Endothelial cell of umbilical vein (primary cell): ENCODE measurements at regions not wholly inside any gene's neighbourhood (a gene's known extent, or its start where the extent isn't known, plus 50 kb on each side); places are given as distances from the start of the nearest gene placed in this dataset.

Experiments used
- BruUV-seq: library from RNA; stranded (reverse); fragments of 400-500 nt; replicated peaks from 2 replicates; lab custom pipeline; 2021; lab: Mats Ljungman, UMichigan
- CTCF ChIA-PET: fragments of 300-600, 350-600 bp; sonication (Branson Sonifier 250); formaldehyde crosslinking; loops from one replicate; lab custom pipeline; 2021; ENCODE audit warnings: antibody characterized with exemption, inconsistent platforms; lab: Charles Lee
- POLR2A ChIA-PET: fragments of 300-600, 350-600 bp; sonication (Branson Sonifier 250); formaldehyde crosslinking; loops from one replicate; lab custom pipeline; 2021; ENCODE audit warnings: antibody characterized with exemption, inconsistent platforms; lab: Charles Lee
- DNase-seq: peaks from one replicate; pipeline ENCODE4 v3.0.0-alpha.2; 2011; ENCODE audit warnings: low read depth, low spot score
- FAIRE-seq: peaks from 2 replicates; lab custom pipeline; 2011; peaks lifted over from hg19 to GRCh38; lab: Jason Lieb, UNC
- H2AFZ ChIP-seq: 2 replicates; pipeline ENCODE4 v1.6.0; 2012; ENCODE audit warnings: low read depth, low read length, control low read depth, inconsistent platforms
- H3K27ac ChIP-seq: 2 replicates; pipeline ENCODE4 v1.5.1; 2011; ENCODE audit warnings: low read depth, mild to moderate bottlenecking, control low read depth, low read length, moderate library complexity; ENCODE audit not compliant: insufficient read depth
- H3K27me3 ChIP-seq, 2 experiments: 2 replicates each; pipeline versions ENCODE4 v1.6.0 to v1.6.1; 2011; ENCODE audit warnings: low read length in 2 of 2, mixed read lengths in 1 of 2; ENCODE audit not compliant: control insufficient read depth in 2 of 2, insufficient read depth in 2 of 2
- H3K36me3 ChIP-seq, 2 experiments: 2 replicates in 1 of 2; 3 replicates in 1 of 2; pipeline ENCODE4 v1.5.1; 2011; ENCODE audit warnings: low read length in 2 of 2, mild to moderate bottlenecking in 1 of 2, moderate library complexity in 1 of 2; ENCODE audit not compliant: control insufficient read depth in 2 of 2, insufficient read depth in 2 of 2; ENCODE audit errors: extremely low read depth in 1 of 2
- H3K4me1 ChIP-seq: 3 replicates; pipeline ENCODE4 v1.5.1; 2011; ENCODE audit warnings: mild to moderate bottlenecking, low read length; ENCODE audit not compliant: control insufficient read depth, insufficient read depth; ENCODE audit errors: extremely low read depth
- H3K4me2 ChIP-seq: 2 replicates; pipeline ENCODE4 v1.6.1; 2011; ENCODE audit warnings: low read length, control low read depth, mixed read lengths; ENCODE audit not compliant: insufficient read depth
- H3K4me3 ChIP-seq, 3 experiments: fragments of 200-600 bp in 1 of 3; sonication (generic), shearing (Covaris generic) in 1 of 3; replicated peaks in 1 of 3; 2 replicates each; pipeline ENCODE4 v1.5.1; 2011 to 2016; ENCODE audit warnings: control low read depth in 3 of 3, low read length in 3 of 3, mild to moderate bottlenecking in 2 of 3, inconsistent platforms in 1 of 3, low read depth in 1 of 3, moderate library complexity in 1 of 3; ENCODE audit not compliant: insufficient read depth in 1 of 3
- H3K79me2 ChIP-seq: 2 replicates; pipeline ENCODE4 v1.6.0; 2012; ENCODE audit warnings: low read length, inconsistent platforms; ENCODE audit not compliant: control insufficient read depth, insufficient read depth
- H3K9ac ChIP-seq: replicated peaks from 2 replicates; pipeline ENCODE3; 2011; ENCODE audit warnings: low read length, control low read depth; ENCODE audit not compliant: insufficient read depth; ENCODE audit errors: extremely low read depth
- H3K9me1 ChIP-seq: replicated peaks from 3 replicates; pipeline ENCODE4 v1.6.0; 2011; ENCODE audit warnings: mild to moderate bottlenecking, low read length; ENCODE audit not compliant: control insufficient read depth, insufficient read depth; ENCODE audit errors: extremely low read depth
- H3K9me3 ChIP-seq: replicated peaks from 2 replicates; pipeline ENCODE4 v1.5.1; 2012; ENCODE audit warnings: low read length, inconsistent platforms; ENCODE audit not compliant: control insufficient read depth, insufficient read depth
- H4K20me1 ChIP-seq: replicated peaks from 2 replicates; pipeline ENCODE3; 2011; ENCODE audit warnings: mild to moderate bottlenecking, low read length; ENCODE audit not compliant: control insufficient read depth, insufficient read depth; ENCODE audit errors: extremely low read depth
- CTCF ChIP-seq, 2 donors: IDR thresholded peaks; 1 replicate in 1 of 2; 2 replicates in 1 of 2; pipeline ENCODE4 v1.5.1; 2011; ENCODE audit warnings: low read length in 2 of 2, mild to moderate bottlenecking in 2 of 2, moderate library complexity in 2 of 2, control low read depth in 1 of 2, inconsistent platforms in 1 of 2, low read depth in 1 of 2; ENCODE audit not compliant: insufficient read depth in 1 of 2; ENCODE audit errors: extremely low read depth in 1 of 2
- EZH2 ChIP-seq: IDR thresholded peaks from 2 replicates; pipeline ENCODE4 v1.6.1; 2012; ENCODE audit warnings: borderline replicate concordance, low read depth, mild to moderate bottlenecking, moderate library complexity, low read length, inconsistent platforms; ENCODE audit not compliant: severe bottlenecking
- FOS ChIP-seq: IDR thresholded peaks from 2 replicates; pipeline ENCODE4 v1.6.1; 2011; ENCODE audit warnings: mild to moderate bottlenecking, low read length, moderate library complexity, borderline replicate concordance; ENCODE audit not compliant: insufficient read depth
- GATA2 ChIP-seq: IDR thresholded peaks from 2 replicates; pipeline ENCODE4 v1.7.0; 2011; ENCODE audit warnings: low read depth, mild to moderate bottlenecking, moderate library complexity, mixed read lengths, low read length; ENCODE audit not compliant: insufficient read length, insufficient read depth
- JUN ChIP-seq: IDR thresholded peaks from 2 replicates; pipeline ENCODE4 v1.6.1; 2011; ENCODE audit warnings: borderline replicate concordance, low read depth; ENCODE audit not compliant: insufficient read length, insufficient read depth
- MAX ChIP-seq: IDR thresholded peaks from 2 replicates; pipeline ENCODE4 v1.6.1; 2011; ENCODE audit not compliant: insufficient read depth, insufficient read length
- MYC ChIP-seq: IDR thresholded peaks from one replicate; pipeline ENCODE4 v1.6.1; 2011; ENCODE audit warnings: mild to moderate bottlenecking, low read depth, low read length
- POLR2A ChIP-seq: IDR thresholded peaks from 2 replicates; pipeline ENCODE4 v1.6.1; 2012; ENCODE audit warnings: low read depth, mild to moderate bottlenecking, control low read depth, low read length
- POLR2AphosphoS5 ChIP-seq: IDR thresholded peaks from 2 replicates; pipeline ENCODE4 v1.6.1; 2012; ENCODE audit warnings: low read depth, mild to moderate bottlenecking, control low read depth, low read length, moderate library complexity; ENCODE audit not compliant: insufficient read depth
- dilution Hi-C: fragments of 300-500 bp; cut with MboI; formaldehyde crosslinking; loops from one replicate; pipeline ENCODE4 v1.15.0; 2019; ENCODE audit warnings: low sequenced_read_pairs; ENCODE audit not compliant: extremely low pct_ligation_motif_present
- intact Hi-C: fragments of 100-400 bp; cut with micrococcal nuclease; formaldehyde crosslinking; loops from one replicate; pipeline ENCODE4 v1.10.0; 2022

GRCh38 chr10:78737883-78738856, 330.6 kb upstream of the ZMIZ1 start:
- H3K4me2 ChIP-seq = no peak overlapping the region
- FAIRE-seq = no peak
- TF ChIP-seq CTCF (IDR thresholded peaks at IDR 0.05; ENCODE audit: extremely low read depth in 1 of 2, insufficient read depth in 1 of 2, low read depth in 1 of 2, low read length in 2 of 2) (no peak), GATA2 (no peak), MYC (no peak), POLR2AphosphoS5 (no peak), MAX (no peak), POLR2A (no peak), EZH2 (no peak), JUN (no peak), FOS (no peak)
- DNase-seq = no peak
- H3K9me3 ChIP-seq = no peaks in the 10 kb centered on the region
- BruUV-seq = no TSS peak
- no peak overlapping the region for H3K27ac ChIP-seq
- no peaks in the 10 kb centered on the region for H3K4me1 ChIP-seq
- no peaks in the 10 kb centered on the region for H3K36me3 ChIP-seq
- no peak overlapping the region for H2AFZ ChIP-seq
- dilution Hi-C loops = no loop called here
- H3K27me3 ChIP-seq = peaks cover 4 to 6% of the 10 kb centered on the region in 2 experiments
- POLR2A ChIA-PET = no interaction called here
- H4K20me1 ChIP-seq = no peaks in the 10 kb centered on the region
- no peak overlapping the region for H3K9ac ChIP-seq
- intact Hi-C loops = no loop called here
- H3K79me2 ChIP-seq = no peaks in the 10 kb centered on the region
- no peaks in the 10 kb centered on the region for H3K9me1 ChIP-seq
- no peak overlapping the region for H3K4me3 ChIP-seq
- CTCF ChIA-PET = no interaction called here
